NCI-H2081 (cell line): ENCODE measurements at regions not wholly inside any gene's neighbourhood (a gene's known extent, or its start where the extent isn't known, plus 50 kb on each side); places are given as distances from the start of the nearest gene placed in this dataset.
"Not testable (repeated sequence)": the region's sequence is repeated elsewhere in the genome, so short reads cannot be mapped to it uniquely, and the experiment has no call there.

Experiments
- DNase-seq, 2 experiments: peaks; one replicate each; lab custom pipeline; 2025; lab: John Stamatoyannopoulos, UW

- no peak for DNase-seq
Observed at GRCh38 chr1:79950511-79950910, 944.0 kb upstream of the ADGRL4 start.

DNA sequence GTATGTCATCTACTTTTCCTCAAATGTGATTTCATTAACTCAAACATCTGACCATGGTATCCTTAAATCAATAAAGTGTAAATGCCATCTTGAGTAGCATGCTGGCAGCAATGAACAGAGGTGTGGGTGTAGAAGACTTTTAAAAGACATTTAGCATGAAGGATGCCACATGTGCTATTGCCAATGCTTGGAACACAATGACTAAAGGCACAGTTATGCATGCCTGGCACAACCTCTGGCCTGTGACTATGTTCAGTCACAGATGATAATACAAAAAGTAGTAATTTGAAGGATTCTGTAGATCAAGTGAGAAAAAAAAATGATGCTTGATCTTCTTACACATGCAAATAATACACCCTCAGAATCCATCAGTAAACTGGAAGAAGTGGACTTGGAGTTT, 938.9 kb upstream of the ADGRL4 start:
- DNase-seq, result no peak

- DNase-seq, result no peak
Observed at GRCh38 chr1:79929356-79929755, 922.8 kb upstream of the ADGRL4 start.

DNA sequence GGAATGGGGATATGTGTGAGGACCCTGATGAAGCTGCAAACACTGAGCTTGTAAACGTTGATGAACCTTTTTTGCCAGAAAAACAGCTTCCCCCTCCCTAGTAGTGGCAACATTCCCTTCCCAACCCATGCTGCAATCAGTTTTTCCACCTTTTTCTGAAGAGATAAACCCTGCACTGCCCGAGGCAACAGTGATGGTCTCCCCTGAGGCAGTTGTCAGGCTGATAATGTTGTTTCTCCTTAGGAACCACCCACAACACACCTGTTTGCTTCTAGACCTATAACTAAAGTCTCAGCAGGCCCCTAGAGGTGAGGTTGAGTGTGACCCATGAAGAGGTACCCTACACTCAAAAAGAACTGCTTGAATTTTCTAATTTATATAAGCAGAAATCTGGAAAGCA, 922.4 kb upstream of the ADGRL4 start:
- DNase-seq, result no peak

DNA sequence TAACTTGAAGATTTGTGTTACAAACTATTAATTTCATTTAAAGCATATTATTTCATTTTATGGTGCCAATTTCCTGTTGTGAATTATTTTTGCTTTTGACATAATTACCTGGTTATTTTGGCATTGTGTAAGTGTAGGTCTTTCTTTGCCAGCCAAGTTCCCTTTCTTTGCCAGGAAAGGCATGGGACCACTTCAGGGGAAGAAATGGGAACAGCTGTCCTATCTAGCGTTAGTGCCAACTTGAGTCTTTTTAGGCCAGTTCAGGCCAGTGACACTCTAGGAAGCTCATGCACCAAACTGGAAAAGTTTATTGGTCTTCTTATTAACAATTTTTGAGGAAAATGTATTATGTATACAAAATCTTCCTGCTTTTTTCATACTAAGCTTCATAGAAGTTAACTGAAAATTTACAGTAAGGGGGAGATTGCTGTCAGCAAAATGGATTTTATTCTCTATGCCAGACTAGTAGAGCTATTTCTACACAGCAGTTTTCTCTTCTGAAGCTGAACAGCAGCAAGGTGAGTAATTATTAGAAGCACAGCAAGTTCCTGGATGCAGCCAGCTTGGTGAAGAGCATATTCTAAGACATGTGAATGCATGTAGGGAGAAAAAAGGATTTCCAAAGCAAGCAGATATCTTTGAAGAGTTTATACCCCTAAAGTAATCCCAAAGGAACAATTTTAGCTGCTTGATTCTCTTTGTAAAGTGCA, 914.6 kb upstream of the ADGRL4 start:
- DNase-seq, result peak in 1 of 2 experiments; percentile 8

GRCh38 chr1:79914896-79915295, 908.4 kb upstream of the ADGRL4 start:
- DNase-seq, result no peak

GRCh38 chr1:79912813-79913212, 906.3 kb upstream of the ADGRL4 start:
- no peak for DNase-seq

DNA sequence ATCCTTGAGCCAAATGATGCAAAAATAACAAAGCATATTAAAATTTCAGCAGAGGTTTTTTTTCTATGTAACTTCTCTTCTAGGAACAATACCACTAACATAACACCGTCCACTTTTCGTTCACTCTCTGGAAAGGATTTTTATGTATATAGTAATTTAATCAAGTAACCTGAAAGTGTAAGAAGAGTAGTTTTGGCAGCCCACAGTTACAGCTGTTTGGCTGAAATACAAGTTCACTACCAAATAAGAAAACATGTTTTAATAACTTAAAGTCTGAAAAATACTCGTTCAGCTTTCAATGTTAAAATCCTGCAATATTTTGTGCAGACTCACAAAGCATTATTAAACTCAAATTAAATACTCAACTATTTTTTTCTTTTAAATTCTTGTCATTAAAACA, 896.8 kb upstream of the ADGRL4 start:
- DNase-seq, result no peak

DNA sequence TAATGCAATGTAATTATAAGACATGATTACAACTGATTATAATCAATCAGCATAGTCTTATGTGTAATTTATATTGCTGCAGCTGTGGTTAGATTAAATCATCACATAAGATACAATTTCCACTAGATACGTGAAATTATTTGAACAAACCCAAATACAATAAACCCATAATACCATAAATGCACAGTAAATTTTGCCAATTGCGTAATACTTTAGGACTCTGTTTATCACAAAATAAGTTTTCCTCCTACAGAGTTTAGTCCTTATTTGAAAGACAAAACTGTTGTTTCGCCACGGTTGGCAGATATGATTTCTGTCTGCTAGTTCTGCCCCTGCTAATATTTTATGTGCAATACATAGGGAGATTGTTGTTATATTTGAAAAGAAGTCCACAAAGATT, 895.9 kb upstream of the ADGRL4 start:
- no peak for DNase-seq

GRCh38 chr1:79899914-79900313, 893.4 kb upstream of the ADGRL4 start:
- DNase-seq, result no peak

DNA sequence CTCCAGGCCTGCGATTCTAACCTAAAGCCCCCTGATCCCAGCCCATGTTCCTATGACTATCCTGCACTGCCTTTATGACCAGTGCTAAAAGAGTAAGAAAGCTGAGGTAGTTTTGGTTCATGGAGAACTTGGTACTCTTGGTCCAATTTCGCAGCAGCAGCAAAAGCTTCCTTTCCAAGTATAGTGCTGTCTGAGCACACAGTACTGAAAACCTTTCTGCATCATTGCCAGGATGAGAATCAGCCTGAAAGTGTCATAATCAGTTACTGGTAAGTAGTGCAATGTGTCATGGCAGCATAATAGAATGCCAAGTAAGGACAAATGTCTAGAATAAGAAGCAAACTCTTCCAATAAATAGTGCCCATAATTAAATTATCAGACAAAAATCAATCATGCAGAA, 889.6 kb upstream of the ADGRL4 start:
- DNase-seq, result no peak

GRCh38 chr1:79895573-79895972, 889.0 kb upstream of the ADGRL4 start:
- DNase-seq, result no peak

- DNase-seq, result not testable (repeated sequence)
Observed at GRCh38 chr1:79894129-79894528, 887.6 kb upstream of the ADGRL4 start.

- no peak for DNase-seq
Observed at GRCh38 chr1:79887059-79887458, 880.5 kb upstream of the ADGRL4 start.

GRCh38 chr1:79885101-79885500, 878.6 kb upstream of the ADGRL4 start:
- no peak for DNase-seq

DNA sequence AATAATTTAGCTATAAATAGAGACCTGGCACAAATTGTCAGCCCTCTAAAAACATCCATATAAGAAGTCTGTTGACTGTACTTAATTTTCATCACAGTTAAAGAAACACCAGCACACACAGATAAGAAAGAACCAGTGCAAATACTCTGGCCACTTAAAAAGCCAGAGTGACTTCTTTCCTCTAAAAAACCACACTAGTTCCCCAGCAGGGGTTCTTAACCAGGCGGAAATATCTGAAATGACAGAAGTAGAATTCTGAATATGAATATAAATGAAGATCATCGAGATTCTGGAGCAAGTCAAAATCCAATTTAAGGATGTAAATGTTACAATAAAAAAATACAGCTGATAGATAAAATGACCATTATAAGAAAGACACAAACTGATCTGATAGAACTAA, 870.6 kb upstream of the ADGRL4 start:
- no peak for DNase-seq

DNA sequence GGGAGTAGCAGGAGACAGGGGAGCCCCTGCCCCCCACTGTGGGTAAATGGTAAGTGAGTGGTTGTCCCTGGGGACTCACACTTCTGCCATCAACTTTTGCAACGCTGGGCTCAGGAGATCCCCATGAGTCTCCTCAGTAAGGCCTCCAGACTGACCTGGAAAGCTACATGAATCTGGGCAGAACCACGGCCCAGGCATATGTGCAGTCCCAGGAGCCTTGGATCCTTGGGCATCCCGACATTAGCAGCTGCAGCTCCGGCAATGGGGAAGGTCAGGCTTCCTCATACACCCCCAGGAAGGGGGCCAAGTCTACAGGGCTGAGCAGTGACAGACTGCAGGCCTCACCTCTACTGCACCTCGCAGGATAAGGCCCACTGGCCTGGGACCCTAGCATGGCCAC, 868.7 kb upstream of the ADGRL4 start:
- no peak for DNase-seq

DNA sequence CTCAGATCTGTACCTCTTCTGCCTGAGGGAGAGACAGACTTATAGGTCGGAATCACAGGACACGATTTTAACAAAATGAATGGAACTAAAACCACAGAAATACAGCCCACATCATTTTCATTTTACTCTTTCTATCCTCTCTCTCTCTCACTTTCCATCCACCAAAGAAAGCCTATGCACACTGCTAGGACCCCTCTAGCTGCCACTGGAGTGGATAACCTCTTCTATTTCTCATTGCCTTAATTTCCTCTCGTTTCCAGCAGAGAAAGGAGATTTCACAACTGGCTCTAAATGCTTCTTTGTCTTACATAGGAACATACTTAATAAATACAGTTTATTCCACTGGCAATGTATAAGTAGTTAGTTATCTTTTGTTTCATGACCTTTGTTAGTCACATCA, 867.8 kb upstream of the ADGRL4 start:
- no peak for DNase-seq

DNA sequence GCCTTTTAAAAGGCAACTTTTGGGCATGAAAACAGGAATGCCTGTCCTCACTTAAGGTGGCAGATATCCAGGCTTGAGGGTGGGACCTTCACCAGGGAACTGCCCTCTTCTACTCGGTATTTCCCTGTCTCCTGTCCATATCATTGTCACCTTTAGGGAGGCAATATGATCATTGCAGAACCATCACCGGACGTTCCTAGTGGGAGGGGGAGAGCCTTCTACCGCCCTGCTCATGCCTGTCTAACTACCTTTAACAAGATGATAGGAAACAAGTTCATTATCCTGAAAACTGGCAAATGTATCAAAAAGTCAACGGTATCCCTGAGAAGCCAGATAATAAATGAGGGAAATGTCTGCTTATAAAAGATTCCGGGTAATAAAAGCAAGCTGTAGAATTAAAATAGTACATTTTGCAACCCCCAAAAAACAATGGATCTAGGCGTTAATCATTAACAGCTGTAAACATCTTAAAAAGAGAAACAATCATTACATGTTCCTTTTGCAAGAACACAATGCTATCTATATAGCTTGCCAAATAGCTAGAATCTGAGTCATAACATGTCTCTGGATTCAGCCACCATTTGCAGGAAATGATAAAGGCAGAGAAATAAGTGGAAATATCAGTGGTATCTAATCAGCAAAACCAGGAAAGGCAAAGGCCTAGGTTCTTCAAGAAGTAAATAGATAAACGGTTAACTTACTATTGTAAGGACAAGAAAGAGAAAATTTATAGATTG, 852.9 kb upstream of the ADGRL4 start:
- no peak for DNase-seq

DNA sequence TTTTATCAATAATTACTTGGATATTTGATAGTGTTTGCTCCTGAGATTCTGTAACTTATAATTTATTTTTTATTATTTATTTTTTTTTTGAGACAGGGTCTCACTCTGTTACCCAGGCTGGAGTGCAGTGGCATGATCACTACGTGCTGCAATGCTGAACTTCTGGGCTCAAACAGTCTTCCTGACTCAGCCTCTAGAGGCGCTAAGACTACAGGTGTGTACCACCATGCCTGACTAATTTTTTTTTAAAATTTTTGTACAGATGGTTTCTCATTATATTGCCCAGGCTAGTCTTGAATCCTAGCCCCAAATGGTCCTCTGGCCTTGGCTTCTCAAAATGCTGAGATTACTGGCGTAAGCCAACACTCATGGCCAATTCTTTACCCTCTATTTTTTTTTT, 845.5 kb upstream of the ADGRL4 start:
- DNase-seq, result no peak

- no peak for DNase-seq
Observed at GRCh38 chr1:79849388-79849787, 842.9 kb upstream of the ADGRL4 start.

- DNase-seq, result no peak
Observed at GRCh38 chr1:79848316-79848715, 841.8 kb upstream of the ADGRL4 start.

- DNase-seq, result no peak
Observed at GRCh38 chr1:79847700-79848099, 841.2 kb upstream of the ADGRL4 start.

DNA sequence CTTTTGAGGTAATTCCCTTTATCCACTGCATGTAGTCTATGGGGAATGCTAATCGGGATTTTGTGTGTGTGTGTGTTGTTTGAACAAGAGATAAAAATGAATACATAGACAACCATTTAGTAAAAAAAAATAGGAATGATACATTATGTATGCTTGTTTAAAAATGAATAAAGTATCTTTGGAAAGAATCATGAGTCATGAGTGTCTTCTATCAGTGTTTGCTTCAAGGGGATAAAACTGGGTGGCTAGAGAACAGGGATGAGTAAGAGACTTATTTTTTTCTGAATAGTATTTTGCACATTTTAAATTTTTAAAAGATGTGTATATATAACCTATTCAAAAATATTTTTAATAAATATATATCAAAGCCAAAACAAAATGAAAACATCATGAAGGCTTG, 839.4 kb upstream of the ADGRL4 start:
- DNase-seq, result no peak
